NCI-H82 treated with DMSO at 0.1 percent for 48 hours (cell line): ENCODE measurements at regions not wholly inside any gene's neighbourhood (a gene's known extent, or its start where the extent isn't known, plus 50 kb on each side); places are given as distances from the start of the nearest gene placed in this dataset.

Experiments
- DNase-seq: peaks from one replicate; lab custom pipeline; 2025; ENCODE audit not compliant: unreplicated experiment; lab: John Stamatoyannopoulos, UW

GRCh38 chr14:62253171-62253570 lies 491.0 kb downstream of the SNAPC1 start:
- DNase-seq = no peak

- DNase-seq = no peak
Observed at GRCh38 chr14:62253911-62254310, 491.7 kb downstream of the SNAPC1 start.

DNA sequence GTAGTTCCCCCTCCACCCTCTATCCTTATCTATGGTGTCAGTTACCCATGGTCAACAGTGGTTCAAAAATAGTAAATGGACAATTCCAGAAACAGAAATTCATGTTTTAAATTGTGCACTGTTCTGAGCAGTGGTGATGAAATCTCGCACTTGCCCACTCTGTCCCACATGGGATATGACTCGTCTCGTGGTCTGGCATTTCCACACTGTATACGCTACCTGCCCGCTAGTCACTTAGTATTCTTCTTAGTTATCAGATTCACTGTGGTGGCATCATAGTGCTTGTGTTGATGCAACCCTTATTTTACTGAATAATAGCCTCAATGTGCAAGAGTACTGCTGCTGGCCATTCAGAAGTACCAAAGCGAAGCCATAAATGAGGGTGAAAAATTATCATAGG lies 507.0 kb downstream of the SNAPC1 start:
- no peak for DNase-seq

- DNase-seq = no peak
Observed at GRCh38 chr14:62270236-62270635, 508.0 kb downstream of the SNAPC1 start.

DNA sequence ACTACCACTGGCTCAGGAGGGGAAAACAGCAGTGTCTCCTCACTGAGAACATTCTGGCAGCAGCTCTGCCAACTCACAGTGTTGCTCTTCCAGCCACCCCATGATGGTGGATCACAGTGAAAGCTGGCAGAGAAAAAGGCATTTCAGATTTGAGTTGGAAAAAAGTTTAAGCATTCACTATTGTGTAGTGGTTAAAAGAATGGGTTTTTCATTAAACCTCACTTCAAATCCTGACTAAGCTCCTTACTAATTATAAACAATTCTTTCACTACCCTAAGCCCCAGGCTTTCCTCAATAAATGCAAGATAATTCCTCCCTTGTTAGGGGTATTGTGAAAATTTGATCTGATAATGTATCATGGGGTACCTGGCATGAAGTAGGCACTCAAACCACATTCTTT lies 518.1 kb downstream of the SNAPC1 start:
- DNase-seq = no peak

DNA sequence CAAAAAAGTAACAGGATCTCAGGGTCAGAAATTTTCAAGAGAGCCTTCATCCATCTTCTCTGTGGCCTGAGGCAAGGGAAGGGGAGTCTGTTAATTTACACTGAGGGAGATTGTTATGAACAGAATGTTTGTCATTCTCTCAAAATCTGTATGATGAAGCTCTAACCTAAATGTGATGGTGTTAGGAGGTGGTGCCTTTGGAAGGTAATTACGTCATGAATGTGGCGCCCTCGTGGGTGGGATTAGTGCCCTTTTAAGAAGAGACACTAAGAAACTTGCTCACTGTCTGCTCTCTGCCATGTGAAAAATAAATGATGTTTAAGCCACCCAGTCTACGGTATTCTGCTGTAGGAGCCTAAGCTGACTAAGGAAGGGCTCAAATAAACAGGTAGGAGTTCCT lies 521.6 kb downstream of the SNAPC1 start:
- DNase-seq = no peak

- DNase-seq = no peak
Observed at GRCh38 chr14:62289471-62289870, 527.3 kb downstream of the SNAPC1 start.

- no peak for DNase-seq
Observed at GRCh38 chr14:62301080-62301479, 538.9 kb downstream of the SNAPC1 start.

- DNase-seq = no peak
Observed at GRCh38 chr14:62301911-62302310, 539.7 kb downstream of the SNAPC1 start.

- no peak for DNase-seq
Observed at GRCh38 chr14:62303437-62303836, 541.2 kb downstream of the SNAPC1 start.

DNA sequence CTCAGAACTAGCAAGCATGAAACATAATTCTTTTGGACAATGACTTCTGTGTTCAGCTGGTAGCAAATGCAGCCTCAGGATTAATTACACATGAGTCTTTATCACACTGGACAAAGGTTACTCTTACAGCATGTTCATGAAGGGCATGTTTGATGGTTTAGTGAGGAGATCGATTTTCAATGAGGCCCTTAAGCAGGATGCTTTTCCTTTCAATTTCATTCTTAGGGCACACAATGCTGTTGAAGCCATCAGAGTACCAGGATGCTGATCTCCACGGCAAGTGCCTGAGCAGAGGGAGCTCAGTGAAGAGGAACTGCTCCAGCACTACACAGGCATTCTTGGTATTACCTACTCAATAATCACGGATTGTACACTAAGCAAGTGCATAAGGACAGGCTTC lies 542.0 kb downstream of the SNAPC1 start:
- DNase-seq = no peak

DNA sequence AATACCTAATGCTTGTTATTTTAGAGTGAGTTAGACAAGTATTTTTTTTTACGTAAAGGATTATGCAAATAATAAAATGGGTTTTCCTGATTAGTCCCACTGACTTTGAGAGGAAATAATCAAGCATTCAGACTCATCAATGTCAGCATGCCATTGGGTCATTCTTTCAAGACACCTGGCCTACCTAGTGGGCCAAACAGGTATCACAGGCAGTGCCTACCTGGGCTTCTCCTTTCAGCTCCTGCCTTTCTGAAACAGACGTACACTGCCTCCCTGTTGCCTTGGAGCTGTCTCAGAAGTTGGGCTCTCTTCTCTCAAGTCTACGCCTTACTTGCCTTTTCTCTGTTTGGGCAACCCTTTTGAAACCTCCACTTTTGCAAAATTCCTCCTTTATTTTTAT lies 545.6 kb downstream of the SNAPC1 start:
- DNase-seq = no peak

- no peak for DNase-seq
Observed at GRCh38 chr14:62308316-62308715, 546.1 kb downstream of the SNAPC1 start.

- DNase-seq = no peak
Observed at GRCh38 chr14:62308891-62309290, 546.7 kb downstream of the SNAPC1 start.

DNA sequence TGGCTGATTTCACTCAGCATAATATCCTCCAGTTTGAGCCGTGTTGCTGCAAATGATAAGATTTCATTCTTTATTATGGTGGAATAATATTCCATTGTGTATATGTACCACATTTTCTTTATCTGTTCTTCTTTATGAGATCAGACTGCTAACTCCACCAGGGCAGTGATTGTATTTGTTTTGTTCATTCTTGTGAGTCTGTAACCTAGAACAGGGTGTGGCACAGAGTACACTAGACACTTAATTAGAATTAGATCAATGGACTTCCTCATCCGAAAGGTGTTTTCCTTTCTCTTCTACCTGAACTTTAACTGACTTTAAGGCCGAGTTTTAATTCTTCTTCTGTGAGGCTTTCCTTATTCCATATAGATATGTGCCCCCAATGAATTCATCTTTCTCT lies 551.0 kb downstream of the SNAPC1 start:
- DNase-seq = no peak

DNA sequence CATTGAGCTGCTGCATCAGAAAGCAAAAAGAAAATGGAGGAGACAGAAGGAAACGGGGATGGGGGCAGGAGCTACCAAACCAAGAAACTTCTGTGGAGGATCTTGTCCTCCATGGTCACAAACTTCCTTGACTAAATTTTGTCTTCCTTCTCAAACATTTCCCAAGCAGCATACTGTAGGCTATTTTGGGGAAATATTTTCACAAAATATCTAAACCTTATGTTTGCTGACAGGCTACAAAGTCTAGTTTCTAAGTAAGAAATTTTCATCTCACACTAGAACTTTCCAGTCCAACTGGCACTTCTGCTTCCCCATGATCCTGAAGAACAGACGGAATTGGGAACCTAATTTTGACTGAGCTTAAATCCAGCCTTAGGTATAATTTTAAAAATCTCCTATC lies 552.0 kb downstream of the SNAPC1 start:
- DNase-seq = no peak

DNA sequence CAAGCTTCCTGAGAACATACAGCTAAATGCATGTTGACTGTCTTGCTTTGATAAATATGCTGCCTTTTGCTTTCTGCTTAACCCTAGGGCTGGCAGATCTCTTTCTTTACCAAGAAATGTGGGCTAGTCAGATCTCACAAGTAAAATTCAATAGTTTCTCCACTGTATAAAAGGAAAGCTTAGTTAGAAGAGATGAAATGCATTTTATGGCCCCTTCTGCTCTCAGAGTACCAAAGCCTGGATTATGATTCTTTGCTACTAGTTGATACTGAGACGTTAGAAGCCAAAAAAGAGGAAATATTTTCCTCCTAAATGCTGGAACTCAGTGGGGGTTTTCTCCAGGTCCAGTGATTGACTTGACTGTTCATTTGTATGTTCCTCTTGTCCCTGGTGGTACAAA lies 552.7 kb downstream of the SNAPC1 start:
- DNase-seq = no peak

DNA sequence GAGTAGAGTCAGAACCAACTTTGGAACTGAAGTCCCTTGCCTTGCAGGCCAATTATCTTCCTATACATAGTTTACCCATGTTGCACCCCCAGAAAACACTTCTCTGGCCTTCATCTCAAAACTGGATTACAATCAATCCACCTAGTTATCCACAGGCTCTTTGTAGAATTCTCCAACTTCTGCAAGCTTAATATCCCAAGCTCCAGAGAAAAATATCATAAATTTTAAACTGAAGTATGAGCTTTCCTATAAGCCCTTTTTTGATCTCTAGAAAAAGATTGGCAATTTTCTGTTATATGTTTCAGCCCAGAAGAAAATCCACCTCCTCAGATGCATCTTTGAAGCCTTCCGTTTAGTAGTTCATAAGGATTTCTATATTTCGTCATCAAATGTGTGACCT lies 553.4 kb downstream of the SNAPC1 start:
- no peak for DNase-seq

DNA sequence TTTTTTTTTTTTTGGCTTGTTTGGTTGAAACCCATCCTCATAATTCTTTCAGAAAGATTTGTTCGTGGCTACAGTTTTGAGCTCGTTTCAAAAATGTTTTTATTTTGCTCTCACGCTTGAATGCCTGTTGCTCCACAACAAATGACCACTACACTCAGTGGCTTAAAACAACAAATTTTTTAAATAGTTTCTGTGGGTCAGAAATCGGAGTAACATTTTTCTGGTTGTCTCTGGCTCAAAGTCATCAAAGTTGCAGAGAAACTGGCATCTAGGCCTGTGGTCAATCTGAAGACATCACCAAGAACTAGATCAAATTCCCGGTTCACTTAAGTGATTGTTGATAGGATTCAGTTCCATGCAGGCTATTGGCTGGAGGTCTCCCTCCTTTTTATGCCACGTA lies 560.0 kb downstream of the SNAPC1 start:
- DNase-seq = no peak

DNA sequence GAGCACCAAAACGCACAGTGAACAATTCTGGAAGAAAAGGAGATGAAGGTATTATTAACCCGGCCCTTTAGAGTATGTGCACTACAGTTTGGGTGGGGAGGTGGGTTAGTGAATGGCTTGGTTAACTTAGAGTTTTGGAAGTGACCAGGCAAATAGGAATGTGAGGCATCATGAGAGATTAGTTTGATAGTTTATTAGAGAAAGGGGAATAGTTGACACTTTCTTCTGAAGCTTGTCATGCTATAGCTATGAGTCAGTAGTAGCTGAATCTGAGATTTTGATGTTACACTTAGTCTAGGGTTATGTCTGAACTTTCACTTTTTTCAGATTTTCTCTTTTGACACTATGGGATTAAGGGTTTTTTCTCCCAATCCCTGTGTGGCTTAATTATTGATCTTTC lies 567.2 kb downstream of the SNAPC1 start:
- no peak for DNase-seq

GRCh38 chr14:62347562-62348011 lies 585.4 kb downstream of the SNAPC1 start:
- no peak for DNase-seq

- DNase-seq = no peak
Observed at GRCh38 chr14:62357362-62357761, 595.1 kb downstream of the SNAPC1 start.

DNA sequence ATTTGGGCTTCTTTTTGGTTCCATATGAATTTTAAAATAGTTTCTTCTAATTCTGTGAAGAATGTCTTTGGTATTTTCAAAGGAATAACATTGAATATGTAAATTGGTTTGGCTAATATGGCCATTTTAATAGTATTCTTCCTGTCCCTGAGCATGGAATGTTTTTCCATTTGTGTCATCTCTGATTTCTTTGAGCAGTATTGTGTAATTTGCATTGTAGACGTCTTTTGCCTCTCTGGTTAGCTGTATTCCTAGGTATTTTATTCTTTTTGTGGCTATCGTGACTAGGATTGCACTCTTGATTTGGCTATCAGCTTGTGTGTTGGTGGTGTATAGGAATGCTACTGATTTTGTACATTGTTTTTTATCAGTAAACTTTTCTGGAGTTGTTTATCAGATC lies 601.9 kb downstream of the SNAPC1 start:
- DNase-seq = no peak

GRCh38 chr14:62364800-62365280 lies 602.6 kb downstream of the SNAPC1 start:
- DNase-seq = peak; percentile 63
